MM.1S (cell line): ENCODE measurements at regions not wholly inside any gene's neighbourhood (a gene's known extent, or its start where the extent isn't known, plus 50 kb on each side); places are given as distances from the start of the nearest gene placed in this dataset.

Source experiments
- CTCF ChIP-seq: fragments of 300-600 bp; sonication (generic); IDR thresholded peaks from 2 replicates; pipeline ENCODE4 v1.5.1; 2016; ENCODE audit warnings: antibody characterized with exemption, low read length, mixed read lengths
- EZH2 ChIP-seq: fragments of 300-600 bp; sonication (generic); optimal IDR thresholded peaks from 2 replicates; pipeline ENCODE3; 2017; ENCODE audit warnings: low read depth, mild to moderate bottlenecking, antibody characterized with exemption, low read length, mixed read lengths
- EZH2phosphoT487 ChIP-seq: fragments of 300-600 bp; sonication (generic); IDR thresholded peaks from 2 replicates; pipeline ENCODE4 v1.6.1; 2018; ENCODE audit warnings: antibody characterized with exemption, low read length

- TF ChIP-seq CTCF, result no peak
- no peak for TF ChIP-seq EZH2
- no peak for TF ChIP-seq EZH2phosphoT487
These were observed 639.1 kb downstream of the GABRG1 start for GRCh38 chr4:45484740-45485139.
